Vagina (tissue), 2 donors: ENCODE measurements at regions not wholly inside any gene's neighbourhood (a gene's known extent, or its start where the extent isn't known, plus 50 kb on each side); places are given as distances from the start of the nearest gene placed in this dataset.

Source experiments
- DNase-seq, 2 donors: peaks; one replicate each; pipeline ENCODE4 v3.0.0-alpha.2; 2017; ENCODE audit errors: extremely low spot score in 2 of 2
- H3K27ac ChIP-seq: fragments of 200-600 bp; sonication (generic); one replicate; pipeline ENCODE4 v1.5.1; 2019
- H3K27me3 ChIP-seq: fragments of 200-600 bp; sonication (generic); one replicate; pipeline ENCODE4 v1.5.1; 2019
- H3K36me3 ChIP-seq, 2 donors: fragments of 200-600 bp; sonication (generic); one replicate each; pipeline ENCODE4 v1.5.1; 2017 to 2019
- H3K4me1 ChIP-seq: fragments of 200-600 bp; sonication (generic); one replicate; pipeline ENCODE4 v1.5.1; 2019
- H3K4me3 ChIP-seq, 2 donors: fragments of 200-600 bp; sonication (generic); 1 replicate in 1 of 2; 2 replicates in 1 of 2; pipeline ENCODE4 v1.5.1; 2016 to 2019
- H3K9me3 ChIP-seq: fragments of 200-600 bp; sonication (generic); one replicate; pipeline ENCODE4 v1.5.1; 2019
- POLR2A ChIP-seq, 2 donors: fragments of 450-650 bp; IDR thresholded peaks; one replicate each; pipeline ENCODE4 v1.6.1; 2017; ENCODE audit warnings: antibody characterized with exemption in 2 of 2, mild to moderate bottlenecking in 2 of 2, moderate library complexity in 2 of 2
- POLR2AphosphoS5 ChIP-seq, 2 donors: sonication (generic); formaldehyde crosslinking; IDR thresholded peaks; one replicate each; pipeline ENCODE4 v1.9.0; 2017; ENCODE audit warnings: antibody characterized with exemption in 2 of 2, mild to moderate bottlenecking in 2 of 2, low read depth in 1 of 2; ENCODE audit not compliant: insufficient read depth in 1 of 2
- intact Hi-C: fragments of 100-400 bp; cut with DNase I; formaldehyde crosslinking; loops from one replicate; pipeline ENCODE4 v1.15.1; 2023
- TF ChIP-seq, protein P1 (sequence below), 3 experiments: fragments of 450-650 bp in 2 of 3; fragments of 200-600 bp in 1 of 3; sonication (generic) in 1 of 3; IDR thresholded peaks; one replicate each; pipeline ENCODE4 v1.5.1; 2017 to 2019; ENCODE audit warnings: antibody characterized with exemption in 3 of 3, mild to moderate bottlenecking in 2 of 3, moderate library complexity in 2 of 3

DNA sequence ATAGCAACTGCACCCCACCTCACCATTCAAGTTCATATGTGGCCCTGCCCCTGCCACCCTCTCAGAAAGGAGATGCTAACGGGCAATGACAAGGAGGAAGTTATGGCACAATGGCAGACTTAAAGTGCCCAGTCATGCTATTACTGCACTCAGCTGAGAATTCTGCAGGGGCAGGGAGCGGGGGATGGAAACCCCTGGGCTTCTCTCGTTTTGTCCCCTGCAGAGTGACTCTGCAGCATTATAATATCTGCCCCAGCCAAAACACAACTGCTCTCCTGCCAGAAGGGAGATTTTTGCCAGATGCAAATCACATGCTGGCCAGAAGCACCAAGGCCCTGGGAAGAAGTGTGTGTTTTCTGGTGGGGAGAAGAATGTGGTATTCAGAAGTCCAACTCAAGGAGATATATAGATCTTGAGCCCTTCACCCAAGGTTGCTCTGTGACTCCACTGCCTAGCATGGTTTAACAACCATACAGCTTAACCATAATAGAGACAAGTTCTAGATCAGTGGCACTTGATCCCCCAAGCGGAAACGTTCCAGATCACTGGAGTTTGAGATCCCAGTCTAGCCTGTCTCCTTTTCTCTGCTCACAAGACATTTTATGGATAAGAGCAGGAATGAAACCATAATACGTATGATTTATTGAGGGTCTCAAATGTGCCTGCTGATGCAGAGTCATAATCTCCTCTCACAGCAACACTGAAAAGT lies 207.0 kb upstream of the MAP3K1 start:
- no peak overlapping the region for H3K27ac ChIP-seq
- no peaks in the 10 kb centered on the region for H3K36me3 ChIP-seq
- intact Hi-C loops, result no loop called here
- no peak for DNase-seq
- no peaks in the 10 kb centered on the region for H3K9me3 ChIP-seq
- no peaks in the 10 kb centered on the region for H3K27me3 ChIP-seq
- no peak overlapping the region for H3K4me3 ChIP-seq
- no peak for TF ChIP-seq POLR2A (IDR thresholded peaks at IDR 0.05)
- H3K4me1 ChIP-seq, result no peaks in the 10 kb centered on the region

DNA sequence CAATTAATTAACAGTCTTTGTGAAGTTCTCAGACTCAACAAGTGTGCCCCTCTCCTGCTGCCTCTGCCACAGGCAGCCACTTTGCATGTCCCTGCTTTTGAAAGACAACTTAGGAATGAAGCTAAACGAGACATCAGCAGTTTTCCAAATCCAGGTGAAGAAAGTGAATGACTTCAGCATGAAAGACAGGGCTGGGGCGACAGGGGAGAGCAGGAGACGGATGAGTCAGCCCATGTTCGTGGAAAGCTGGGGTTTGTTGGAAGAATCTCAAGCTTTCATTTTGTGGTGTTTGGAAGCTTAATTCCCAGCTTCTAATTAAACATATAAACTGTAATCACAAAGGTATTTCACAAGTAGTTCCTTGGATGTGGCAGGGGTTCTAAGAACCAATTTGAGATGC lies 207.8 kb upstream of the MAP3K1 start:
- no peak overlapping the region for H3K27ac ChIP-seq
- TF ChIP-seq, protein P1, sequence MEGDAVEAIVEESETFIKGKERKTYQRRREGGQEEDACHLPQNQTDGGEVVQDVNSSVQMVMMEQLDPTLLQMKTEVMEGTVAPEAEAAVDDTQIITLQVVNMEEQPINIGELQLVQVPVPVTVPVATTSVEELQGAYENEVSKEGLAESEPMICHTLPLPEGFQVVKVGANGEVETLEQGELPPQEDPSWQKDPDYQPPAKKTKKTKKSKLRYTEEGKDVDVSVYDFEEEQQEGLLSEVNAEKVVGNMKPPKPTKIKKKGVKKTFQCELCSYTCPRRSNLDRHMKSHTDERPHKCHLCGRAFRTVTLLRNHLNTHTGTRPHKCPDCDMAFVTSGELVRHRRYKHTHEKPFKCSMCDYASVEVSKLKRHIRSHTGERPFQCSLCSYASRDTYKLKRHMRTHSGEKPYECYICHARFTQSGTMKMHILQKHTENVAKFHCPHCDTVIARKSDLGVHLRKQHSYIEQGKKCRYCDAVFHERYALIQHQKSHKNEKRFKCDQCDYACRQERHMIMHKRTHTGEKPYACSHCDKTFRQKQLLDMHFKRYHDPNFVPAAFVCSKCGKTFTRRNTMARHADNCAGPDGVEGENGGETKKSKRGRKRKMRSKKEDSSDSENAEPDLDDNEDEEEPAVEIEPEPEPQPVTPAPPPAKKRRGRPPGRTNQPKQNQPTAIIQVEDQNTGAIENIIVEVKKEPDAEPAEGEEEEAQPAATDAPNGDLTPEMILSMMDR (IDR thresholded peaks at IDR 0.05), result no peak
- peak in 1 of 2 donors; percentile 53 for TF ChIP-seq POLR2AphosphoS5 (IDR thresholded peaks at IDR 0.05; ENCODE audit: insufficient read depth in 1 of 2, low read depth in 1 of 2)
- no peaks in the 10 kb centered on the region for H3K27me3 ChIP-seq
- DNase-seq, result no peak
- no peak overlapping the region for H3K4me3 ChIP-seq
- H3K36me3 ChIP-seq, result no peaks in the 10 kb centered on the region
- H3K4me1 ChIP-seq, result no peaks in the 10 kb centered on the region
- H3K9me3 ChIP-seq, result no peaks in the 10 kb centered on the region
- intact Hi-C loops, result no loop called here

DNA sequence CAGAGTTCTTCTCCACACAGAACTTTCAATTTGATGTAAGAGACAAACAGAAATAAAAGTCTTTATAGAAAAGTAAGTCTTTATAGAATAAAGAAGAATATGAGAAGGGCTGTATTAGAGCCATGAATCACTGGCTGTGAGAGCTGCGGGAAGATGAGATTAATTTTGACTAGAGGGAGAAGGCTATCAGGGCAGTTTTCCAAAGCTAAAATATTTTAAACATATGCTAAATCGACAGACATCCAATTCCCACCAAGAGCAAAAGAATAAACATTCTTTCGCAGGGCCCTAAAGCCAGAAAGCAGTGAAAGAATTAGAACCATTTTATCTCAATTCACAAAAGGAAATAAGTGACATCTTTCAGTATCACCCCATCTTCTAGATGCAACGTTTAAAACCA lies 208.3 kb upstream of the MAP3K1 start:
- H3K27ac ChIP-seq, result no peak overlapping the region

DNA sequence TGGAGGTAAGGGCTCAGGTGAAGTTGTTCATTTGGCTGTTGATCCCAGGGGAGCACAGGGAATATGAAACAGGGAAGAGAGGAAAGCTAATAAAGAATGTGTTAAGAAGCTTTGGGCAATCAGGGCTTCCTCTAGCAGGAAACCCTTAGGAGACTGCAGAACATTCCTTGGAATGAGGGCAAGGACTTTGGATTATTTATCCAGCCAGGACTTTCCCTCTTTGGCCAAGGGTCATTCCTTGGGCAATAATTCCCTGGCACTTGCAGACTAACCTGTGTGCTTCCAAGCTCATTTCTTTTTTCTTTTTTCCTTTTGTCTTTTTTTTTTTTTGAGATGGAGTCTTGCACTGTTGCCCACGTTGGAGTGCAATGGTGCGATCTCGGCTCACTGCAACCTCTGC lies 209.2 kb upstream of the MAP3K1 start:
- Histone ChIP-seq H3K4me1 (no peaks in the 10 kb centered on the region), H3K4me3 (no peak overlapping the region), H3K9me3 (no peaks in the 10 kb centered on the region), H3K27ac (no peak overlapping the region), H3K36me3 (no peaks in the 10 kb centered on the region), H3K27me3 (no peaks in the 10 kb centered on the region)
- no peak for DNase-seq
- intact Hi-C loops, result no loop called here
- TF ChIP-seq POLR2AphosphoS5 (IDR thresholded peaks at IDR 0.05; ENCODE audit: insufficient read depth in 1 of 2, low read depth in 1 of 2) (no peak), POLR2A (IDR thresholded peaks at IDR 0.05) (no peak)
- TF ChIP-seq, protein P1 (IDR thresholded peaks at IDR 0.05), result no peak

More for the DNA sequence above, 208.3 kb upstream of the MAP3K1 start:
- Histone ChIP-seq H3K4me3 (no peak overlapping the region), H3K4me1 (no peaks in the 10 kb centered on the region), H3K9me3 (no peaks in the 10 kb centered on the region), H3K27me3 (no peaks in the 10 kb centered on the region), H3K36me3 (no peaks in the 10 kb centered on the region)
- TF ChIP-seq POLR2A (IDR thresholded peaks at IDR 0.05) (no peak), POLR2AphosphoS5 (IDR thresholded peaks at IDR 0.05; ENCODE audit: insufficient read depth in 1 of 2, low read depth in 1 of 2) (no peak)
- TF ChIP-seq, protein P1 (IDR thresholded peaks at IDR 0.05), result no peak
- DNase-seq, result no peak
- intact Hi-C loops, result no loop called here

DNA sequence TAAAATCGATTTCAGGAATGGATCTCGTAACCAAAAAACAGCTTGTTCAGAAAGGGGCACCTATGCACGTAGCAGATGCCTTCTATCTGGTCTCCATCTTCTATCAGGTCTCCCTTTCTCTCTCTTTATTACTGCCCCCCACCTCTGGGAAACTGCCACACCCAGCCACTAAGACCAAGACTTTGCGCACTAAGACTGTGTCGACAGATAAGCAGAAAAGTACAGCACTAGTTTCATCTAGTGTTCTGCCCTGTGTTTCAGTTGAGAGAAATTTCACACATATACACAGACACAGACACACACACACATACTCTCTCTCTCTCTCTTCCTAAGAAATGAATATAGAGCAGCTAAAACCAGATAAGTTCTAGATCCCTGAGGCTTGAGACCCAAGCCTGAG lies 210.1 kb upstream of the MAP3K1 start:
- Histone ChIP-seq H3K36me3 (no peaks in the 10 kb centered on the region), H3K4me1 (no peaks in the 10 kb centered on the region), H3K27ac (no peak overlapping the region), H3K9me3 (no peaks in the 10 kb centered on the region), H3K27me3 (no peaks in the 10 kb centered on the region), H3K4me3 (no peak overlapping the region)
- no peak for DNase-seq
- intact Hi-C loops, result no loop called here
- TF ChIP-seq, protein P1 (IDR thresholded peaks at IDR 0.05), result no peak
- TF ChIP-seq POLR2AphosphoS5 (IDR thresholded peaks at IDR 0.05; ENCODE audit: insufficient read depth in 1 of 2, low read depth in 1 of 2) (no peak), POLR2A (IDR thresholded peaks at IDR 0.05) (no peak)
